SK-MEL-5 (cell line): ENCODE measurements at regions not wholly inside any gene's neighbourhood (a gene's known extent, or its start where the extent isn't known, plus 50 kb on each side); places are given as distances from the start of the nearest gene placed in this dataset.
A peak's percentile ranks its signal among the peaks of the same experiment; 100 is the strongest.

ENCODE experiments used
- DNase-seq: peaks from one replicate; pipeline ENCODE4 v3.0.0-alpha.2; 2016; ENCODE audit warnings: low read depth, low spot score
- in situ Hi-C: cut with HindIII; loops from 2 replicates; pipeline ENCODE4 v1.10.0; 2016; ENCODE audit warnings: low sequenced_read_pairs, high pct_unique_total_duplicates, low pct_unique_long_range_greater_than_20kb

DNA sequence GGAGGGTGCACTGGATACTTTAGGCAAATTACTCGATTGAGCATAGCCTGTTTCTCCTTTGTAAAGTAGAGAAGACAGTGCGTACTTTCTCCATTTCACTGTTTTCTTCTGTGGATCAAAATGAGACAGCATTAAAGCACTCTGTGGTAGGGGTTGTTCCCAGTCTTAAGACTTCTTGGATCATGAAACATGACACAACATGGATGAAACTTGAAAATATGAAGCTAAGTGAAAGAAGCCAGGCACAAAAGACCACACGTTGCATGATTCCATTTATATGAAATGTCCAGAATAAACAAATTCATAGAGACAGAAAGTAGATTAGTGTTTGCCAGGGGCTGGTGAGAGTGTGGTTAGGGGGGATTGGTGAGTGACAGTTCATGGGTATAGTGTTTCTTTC, 61.8 kb upstream of the MED9 start:
- in situ Hi-C loops = no loop called here
- no peak for DNase-seq

DNA sequence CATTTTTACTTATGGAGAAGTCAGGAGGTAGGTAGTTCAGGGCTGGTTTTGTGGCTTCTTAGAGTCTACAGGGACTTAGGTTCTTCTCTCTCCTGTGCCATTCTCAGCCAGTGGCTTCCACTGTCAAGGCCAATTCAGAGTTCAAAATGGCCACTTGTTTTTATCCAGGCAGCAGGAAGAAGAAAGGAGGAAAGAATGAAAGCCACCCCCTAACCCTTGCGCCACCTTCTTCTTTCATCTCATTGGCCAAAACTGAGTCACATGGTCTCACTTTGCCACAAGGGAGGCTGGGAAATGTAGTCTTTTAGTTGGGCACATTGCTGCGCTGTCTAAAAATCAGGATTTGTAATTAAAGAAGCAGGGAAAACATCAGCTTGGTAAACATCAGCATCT, 60.8 kb upstream of the MED9 start:
- in situ Hi-C loops = no loop called here
- DNase-seq = peak; percentile 84

DNA sequence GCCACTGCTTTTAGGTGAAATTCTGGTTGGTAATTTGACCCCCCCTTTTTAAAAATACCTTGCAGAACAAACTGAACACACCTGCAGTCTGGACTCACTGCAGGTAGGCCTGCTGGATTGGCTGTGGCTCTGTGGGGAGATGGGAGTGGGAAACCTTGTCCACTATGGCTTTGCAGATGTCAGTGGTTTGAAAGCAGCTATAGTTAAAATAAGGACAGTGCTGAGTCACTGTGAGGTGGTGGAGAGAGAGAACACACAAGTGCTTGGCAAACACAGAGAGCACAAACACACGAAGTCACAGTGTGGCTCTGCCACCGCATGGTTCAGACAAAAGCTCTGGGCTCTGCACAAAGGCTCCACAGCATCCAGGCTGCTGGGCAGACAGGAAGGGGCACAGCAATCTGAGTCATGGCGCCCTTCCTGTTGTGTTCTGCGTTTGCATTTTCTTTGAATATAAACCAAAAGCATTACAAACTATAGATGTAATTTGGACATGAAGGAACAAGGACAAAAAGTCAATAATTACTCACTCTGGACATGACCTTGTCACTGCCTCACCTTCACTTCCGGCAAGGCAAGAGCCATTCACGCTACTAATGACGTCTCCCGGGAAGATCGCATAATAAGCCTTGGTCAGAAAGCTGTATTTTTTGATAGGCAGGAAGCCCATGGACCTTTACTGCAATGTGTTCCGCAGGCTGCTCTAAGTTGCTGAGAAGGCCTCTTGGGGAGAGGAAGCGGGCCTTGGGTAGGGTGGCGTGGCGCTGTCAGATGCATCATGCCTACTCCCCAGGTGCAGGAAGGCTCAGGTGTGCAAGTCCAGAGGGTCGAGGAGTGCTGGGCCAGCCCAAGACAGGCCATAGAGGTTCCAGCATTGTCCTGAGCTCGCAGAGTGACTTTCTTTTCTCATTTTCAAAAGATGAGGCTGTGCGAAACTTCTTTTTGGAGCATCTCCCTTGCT, 60.1 kb upstream of the MED9 start:
- DNase-seq = no peak
- in situ Hi-C loops = no loop called here

DNA sequence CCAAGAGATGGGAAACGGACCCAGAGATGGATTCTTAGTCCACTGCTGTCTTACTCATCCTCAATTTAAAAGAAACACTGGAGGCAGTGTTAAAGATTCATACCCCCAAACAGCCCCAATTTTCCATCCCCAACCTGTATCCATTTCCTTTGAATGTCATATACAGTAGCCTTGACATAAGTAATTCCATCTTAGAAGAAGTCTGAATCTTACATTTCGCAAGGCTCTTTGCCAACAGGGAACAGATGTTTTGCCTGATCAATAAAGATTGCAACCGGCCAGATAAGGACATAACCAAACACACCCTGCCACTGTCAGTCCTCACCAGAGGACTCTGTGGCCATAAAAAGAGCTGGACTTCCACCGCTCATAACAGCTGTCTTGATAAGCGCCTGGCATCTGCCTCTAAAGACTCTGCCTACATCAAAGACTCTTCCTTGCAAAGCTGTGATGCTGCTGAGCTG, 59.0 kb upstream of the MED9 start:
- DNase-seq = no peak
- in situ Hi-C loops = no loop called here

DNA sequence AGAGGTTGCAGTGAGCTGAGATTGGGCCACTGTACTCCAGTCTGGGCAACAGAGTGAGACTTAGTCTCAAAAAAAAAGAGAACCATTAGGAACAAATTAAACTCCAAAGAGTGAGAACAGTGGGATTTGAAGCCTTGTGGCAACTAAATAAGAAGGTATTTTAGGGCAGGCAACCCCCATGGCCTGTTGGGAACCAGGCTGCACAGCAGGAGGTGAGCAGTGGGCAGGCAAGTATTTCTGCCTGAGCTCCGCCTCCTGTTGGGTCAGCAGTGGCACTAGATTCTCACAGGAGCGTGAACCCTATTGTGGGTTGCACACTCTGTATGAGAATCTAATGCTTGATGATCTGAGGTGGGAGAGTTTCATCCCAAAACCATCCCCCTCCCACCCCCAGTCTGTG, 57.6 kb upstream of the MED9 start:
- DNase-seq = no peak
- in situ Hi-C loops = no loop called here

DNA sequence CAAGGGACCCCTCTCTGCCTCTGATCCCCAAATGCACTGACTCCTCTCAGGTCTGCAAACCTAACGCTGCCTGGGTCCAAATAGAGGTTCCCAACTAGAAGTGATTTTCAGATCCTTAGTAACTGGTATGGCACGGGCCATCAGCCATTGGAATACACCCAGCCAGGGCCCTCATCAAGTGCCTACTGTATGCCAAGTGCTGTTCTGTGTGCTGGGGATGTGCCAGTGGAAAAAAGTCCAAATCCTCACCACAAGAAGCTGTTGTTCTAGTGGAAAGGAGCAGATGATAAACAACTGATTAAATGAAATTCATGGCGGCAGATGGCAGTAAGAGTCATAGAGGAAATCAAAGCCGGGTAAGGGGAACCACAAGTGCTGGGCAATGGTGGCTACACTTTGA, 57.2 kb upstream of the MED9 start:
- no peak for DNase-seq
- in situ Hi-C loops = no loop called here

DNA sequence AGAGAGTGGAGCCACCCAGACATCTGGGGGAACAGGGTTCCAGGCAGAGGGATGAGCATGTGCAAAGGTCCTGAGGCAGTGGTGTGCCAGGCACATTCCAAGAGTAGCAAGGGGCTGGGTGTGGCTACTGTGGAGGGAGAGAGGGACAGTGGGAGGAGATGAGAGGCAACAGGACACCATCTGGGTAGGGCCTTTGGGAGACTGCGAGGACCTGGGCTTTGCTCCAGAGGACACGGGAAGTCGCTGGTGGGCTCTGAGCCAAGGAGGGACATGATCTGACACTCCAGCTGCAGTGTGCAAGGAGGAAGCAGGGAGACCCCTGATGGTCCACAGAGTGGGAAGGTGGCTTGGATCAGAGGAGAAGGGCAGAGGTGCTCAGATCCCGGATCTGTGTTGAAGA, 56.7 kb upstream of the MED9 start:
- in situ Hi-C loops = no loop called here
- DNase-seq = no peak

DNA sequence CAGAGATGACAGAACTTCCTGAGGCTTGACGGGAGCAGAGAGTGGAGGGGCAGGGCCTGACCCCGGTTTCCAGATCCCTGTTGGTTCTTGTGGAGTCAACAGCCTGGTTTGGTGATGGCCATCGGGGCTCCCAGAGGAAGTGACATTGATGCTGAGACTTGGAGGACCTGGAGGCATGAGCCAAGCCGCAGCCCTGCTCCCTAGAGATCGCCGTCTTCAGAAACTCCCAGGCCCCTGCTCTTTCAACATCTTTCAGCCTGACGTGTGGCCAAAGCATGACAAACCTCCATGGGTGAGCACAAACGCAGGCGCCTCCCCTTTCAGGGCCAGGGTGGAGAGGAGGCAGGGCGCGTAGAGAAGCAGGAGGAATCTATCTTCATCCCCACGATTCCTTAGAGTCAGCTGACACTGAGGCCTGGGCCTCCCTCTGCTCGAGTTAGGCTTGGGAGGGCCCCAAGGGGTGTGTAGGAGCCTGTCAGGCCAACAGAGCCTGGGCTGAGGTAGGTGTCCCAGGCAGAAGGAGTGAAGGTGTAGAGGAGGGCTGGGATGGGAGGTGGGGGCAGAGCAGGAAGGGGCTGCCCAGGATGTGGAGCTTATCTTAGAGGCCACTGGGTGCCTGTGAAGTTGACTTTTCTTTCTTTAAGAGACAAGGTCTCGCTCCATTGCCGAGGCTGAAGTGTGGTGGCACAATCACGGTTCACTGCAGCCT, 56.1 kb upstream of the MED9 start:
- DNase-seq = no peak
- in situ Hi-C loops = no loop called here

DNA sequence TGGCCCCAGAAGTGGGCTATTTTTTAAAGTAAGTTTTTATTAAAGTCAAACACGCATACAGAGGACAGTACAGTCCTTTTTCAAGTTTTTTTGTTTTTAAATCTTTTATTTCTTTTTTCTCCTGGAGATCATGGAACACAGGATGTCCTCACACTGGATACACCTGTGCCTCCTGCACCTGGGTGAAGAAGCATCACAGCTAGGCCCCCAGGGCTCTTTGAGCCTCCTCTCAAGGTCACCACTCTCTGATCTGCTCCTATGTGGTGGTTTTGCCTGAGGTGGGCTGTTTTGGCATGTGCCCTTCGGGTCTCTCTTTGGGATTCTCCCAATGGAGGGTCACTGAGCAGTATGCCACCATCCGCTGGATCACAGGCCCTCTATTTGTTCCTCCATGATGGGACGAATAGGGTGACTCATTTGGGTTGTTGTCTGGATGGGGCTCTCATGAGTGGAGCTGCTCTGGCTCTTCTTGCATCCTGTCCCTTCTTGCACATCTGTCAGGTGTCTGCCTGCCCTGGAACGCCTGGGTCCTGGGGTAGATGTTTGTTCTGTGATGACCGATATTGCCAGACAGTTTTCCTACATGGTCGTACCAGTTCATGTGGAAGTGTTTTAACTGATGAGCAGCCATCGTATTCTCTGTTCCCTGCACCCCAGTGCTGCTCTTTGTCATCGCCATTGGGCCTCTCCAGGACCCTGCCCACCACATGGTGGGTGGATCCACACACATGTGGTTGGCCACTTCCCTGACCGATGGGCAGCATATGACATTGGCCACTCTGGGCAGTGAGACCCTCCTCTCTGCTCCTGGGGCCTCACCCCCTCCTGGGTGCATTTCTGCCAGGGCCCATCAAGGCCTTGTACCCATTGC, 55.2 kb upstream of the MED9 start:
- no peak for DNase-seq
- in situ Hi-C loops = no loop called here

DNA sequence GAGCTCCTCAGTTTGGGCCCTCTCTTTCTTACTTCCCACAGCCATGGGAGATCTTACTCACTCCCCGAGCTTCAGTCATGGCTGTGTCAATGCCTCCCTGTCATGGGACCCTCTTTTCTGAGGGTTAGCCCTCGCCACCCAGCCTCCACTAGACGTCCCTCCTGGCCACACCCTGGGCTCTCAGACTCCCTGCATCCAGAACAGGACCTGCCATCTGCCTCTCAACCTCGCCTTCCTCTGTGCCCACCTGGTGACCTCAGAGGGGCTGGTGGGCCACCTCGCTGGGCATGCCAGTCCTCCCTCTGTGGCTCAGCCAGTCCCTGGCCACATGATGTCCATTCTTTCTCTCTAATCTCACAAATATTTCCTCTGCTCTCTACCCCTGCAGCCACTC, 54.6 kb upstream of the MED9 start:
- in situ Hi-C loops = no loop called here
- no peak for DNase-seq

DNA sequence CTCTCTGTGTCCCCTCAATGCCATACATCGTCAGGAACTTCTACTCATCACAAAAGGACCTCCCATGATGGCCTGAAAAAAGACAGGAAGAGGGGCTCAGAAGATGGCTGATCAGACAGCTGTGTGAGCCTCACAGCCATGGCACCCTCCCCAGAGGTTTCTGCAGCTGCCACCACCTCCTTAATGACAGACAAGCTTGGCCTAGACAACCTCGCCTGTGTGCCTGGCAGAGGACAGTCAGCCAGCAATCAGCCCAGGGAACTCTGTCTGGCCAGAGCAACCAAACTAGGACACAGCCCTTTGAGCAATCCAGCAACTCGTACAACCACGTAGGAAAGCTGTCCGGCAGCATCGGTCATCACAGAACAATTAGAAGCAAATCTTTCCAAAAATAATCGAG, 54.2 kb upstream of the MED9 start:
- no peak for DNase-seq
- in situ Hi-C loops = no loop called here

DNA sequence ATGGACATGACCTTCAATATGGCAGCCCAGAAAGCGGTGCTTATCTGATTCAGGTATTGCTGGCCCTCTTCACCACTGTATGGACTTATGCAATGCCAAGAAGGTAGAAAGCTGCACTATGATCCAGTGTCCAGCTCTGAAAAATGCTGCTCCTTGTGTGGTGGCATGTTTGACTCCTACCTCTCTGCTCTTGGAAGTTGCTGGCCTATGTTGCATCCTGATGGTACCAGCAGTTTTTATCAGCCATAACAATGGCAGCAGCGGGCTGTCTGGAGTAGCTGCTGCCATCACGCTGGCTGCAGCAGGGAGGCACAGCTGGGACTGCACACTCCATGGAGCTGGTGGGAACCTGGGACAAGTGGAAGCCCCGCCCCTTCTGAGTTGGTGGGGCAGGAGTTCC, 53.1 kb upstream of the MED9 start:
- in situ Hi-C loops = no loop called here

DNA sequence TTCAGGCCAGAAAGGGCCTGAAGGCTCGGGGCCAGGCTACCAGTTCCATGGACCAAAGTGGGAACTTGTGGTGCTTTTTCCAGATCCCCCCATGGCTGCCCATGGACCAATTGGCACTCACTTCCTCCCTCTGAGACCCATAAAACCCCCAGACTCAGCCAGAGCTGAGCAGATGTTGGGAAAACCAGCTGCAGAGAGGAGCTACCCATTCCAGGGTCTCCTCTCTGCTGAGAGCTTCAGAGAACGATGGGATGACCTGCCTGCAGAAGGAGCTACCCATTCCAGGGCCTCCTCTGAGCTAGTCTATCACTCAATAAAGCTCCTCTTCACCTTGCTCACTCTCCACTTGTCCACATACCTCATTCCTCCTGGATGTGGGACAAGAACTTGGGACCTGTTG, 52.2 kb upstream of the MED9 start:
- in situ Hi-C loops = no loop called here
- no peak for DNase-seq

More for the DNA sequence above, 53.1 kb upstream of the MED9 start:
- no peak for DNase-seq

DNA sequence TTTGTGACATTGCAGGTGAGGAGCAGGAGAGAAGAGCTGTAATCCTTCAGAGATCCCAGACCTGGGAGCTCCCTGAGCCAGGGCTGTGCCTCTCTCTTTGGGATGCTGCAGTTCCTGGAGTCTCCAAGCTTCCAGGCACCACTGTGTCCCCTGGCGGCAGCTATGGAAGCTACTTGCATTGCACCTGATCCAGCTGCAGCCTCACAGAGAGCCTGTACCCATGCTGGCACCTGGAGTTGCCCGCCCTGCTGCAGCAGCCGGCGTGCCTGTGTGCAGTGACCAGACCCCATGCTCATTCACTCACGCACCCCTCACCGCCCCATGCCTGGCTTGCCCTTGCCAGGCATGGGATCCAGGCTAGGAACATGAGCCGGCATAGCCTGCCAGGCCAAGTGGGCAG, 51.8 kb upstream of the MED9 start:
- no peak for DNase-seq
- in situ Hi-C loops = no loop called here

DNA sequence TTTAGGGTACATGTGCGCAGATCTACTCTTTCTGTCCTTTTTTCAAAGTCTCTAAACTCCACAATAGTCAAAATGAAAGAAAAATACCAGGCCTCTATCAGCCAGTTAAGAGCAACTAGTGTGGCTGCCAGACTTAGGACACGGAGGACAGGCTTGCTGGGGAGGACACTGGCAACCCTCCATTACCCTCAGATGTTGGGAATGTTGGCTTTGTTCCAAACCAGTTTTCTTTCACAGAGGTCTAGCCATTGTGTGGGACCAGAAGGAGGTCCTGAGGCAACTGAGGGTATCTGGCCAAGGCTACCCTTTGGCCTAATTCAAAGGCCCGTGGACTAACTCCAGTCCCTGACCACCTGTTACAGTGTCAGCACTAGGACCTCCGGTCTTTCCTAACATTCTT, 51.2 kb upstream of the MED9 start:
- DNase-seq = no peak
- in situ Hi-C loops = no loop called here

DNA sequence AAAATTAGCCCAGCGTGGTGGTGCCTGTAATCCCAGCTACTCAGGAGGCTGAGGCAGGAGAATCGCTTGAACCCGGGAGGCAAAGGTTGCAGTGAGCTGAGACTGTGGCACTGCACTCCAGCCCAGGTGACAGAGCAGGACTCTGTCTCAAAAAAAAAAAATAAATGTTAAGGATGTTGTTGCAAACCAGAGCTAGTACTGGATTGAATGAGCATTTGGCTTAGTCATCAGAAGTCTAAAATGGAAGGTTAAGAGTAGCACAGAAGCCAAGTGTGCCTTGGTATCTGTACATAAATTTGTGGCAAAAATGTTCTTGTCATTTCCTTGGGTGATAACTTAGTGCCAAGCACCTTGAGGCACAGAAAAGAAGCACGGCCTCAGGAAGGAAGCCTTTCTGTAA, 50.6 kb upstream of the MED9 start:
- DNase-seq = no peak
- in situ Hi-C loops = no loop called here
